COR-L47 (cell line): ENCODE measurements at regions not wholly inside any gene's neighbourhood (a gene's known extent, or its start where the extent isn't known, plus 50 kb on each side); places are given as distances from the start of the nearest gene placed in this dataset.
"Not testable (repeated sequence)": the region's sequence is repeated elsewhere in the genome, so short reads cannot be mapped to it uniquely, and the experiment has no call there.

Experiments used
- DNase-seq: peaks from one replicate; lab custom pipeline; 2025; lab: John Stamatoyannopoulos, UW

DNA sequence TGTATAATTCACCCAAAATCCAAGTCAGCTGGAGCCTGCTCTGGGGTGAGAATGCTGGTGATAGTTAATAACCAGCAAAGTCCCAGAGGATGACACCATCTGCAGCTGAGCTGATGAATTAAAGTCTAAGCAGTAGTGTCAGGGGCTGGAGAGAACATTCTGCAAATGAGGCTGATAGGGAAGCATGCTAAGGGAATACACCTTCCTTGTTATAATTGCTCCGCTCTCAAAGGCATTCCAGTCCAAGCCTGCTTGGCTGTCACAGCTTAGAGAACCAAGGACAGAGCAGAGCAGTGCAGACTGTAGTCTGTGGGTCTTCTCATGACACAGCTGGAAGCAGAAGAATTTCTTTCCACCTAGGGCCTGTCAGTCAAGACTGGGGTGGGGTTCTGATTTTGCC is 283.1 kb downstream of the SIPA1L2 start:
- no peak for DNase-seq

DNA sequence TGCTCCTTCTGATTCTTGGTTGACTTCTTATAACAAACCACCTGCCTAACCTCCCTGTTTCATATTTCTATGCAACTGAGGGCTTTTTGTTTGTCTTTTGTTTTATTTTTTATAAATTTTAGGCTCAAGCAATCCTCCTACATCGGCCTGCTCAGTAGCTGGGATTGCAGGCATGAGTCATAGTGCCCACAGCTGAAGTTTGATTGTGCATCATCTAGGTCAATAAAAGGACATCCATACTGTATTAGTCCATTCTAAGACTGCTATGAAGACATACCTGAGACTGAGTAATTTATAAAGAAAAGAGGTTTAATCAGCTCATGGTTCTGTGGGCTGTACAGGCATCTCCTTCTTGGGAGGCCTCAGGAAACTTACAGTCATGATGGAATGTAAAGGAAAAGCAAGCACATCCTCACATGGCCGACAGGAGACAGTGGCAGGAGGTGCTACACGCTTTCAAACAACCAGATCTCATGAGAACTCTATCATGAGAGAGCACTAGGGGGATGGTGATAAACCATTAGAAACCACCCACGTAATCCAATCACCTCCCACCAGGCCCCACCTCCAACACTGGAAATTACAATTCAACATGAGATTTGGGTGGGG is 285.0 kb downstream of the SIPA1L2 start:
- DNase-seq = no peak

DNA sequence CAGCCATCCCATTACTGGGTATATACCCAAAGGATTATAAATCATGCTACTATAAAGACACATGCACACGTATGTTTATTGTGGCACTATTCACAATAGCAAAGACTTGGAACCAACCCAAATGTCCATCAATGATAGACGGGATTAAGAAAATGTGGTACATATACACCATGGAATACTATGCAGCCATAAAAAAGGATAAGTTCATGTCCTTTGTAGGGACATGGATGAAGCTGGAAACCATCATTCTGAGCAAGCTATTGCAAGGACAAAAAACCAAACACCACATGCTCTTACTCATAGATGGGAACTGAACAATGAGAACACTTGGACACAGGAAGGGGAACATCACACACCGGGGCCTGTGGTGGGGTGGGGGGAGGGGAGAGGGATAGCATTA is 285.7 kb downstream of the SIPA1L2 start:
- not testable (repeated sequence) for DNase-seq

DNA sequence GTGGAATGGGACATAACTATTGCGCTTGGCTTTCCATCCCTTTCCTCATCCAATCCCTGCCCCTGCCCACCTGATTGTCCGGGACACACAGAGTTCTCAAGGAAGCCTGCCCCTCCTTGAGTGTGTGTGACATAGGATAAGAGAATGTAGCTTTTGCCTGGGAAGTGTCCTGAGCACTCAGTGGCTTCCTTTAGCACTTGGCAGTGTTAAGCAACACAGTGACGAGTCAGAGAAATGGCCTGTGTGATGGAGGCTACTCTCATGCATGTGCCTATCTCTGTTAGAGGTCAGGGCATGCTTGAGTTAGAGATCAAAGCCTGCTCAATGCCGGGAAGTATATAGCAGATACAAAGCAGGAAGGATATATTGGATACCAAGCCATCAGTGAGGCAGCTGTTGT is 289.5 kb downstream of the SIPA1L2 start:
- DNase-seq = no peak

DNA sequence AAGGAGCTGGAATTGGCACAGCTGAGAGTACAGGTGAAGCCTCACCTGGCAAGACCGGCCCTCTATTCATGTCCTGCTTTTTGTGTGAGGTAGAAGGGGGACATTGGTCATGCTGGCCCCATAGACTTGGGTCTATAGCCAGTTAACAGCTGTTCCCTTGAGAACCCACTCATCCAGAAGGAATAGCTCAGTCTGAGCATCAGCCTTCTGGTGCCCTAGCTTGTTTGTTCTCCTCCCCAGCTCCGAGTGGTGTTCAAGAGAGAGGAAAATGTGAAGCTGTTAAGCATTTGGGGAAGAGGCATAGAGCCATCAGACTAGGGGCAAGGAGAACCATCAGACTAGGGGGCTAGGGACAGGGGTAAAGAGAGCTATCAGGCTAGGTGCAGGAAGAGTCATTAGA is 290.9 kb downstream of the SIPA1L2 start:
- no peak for DNase-seq

DNA sequence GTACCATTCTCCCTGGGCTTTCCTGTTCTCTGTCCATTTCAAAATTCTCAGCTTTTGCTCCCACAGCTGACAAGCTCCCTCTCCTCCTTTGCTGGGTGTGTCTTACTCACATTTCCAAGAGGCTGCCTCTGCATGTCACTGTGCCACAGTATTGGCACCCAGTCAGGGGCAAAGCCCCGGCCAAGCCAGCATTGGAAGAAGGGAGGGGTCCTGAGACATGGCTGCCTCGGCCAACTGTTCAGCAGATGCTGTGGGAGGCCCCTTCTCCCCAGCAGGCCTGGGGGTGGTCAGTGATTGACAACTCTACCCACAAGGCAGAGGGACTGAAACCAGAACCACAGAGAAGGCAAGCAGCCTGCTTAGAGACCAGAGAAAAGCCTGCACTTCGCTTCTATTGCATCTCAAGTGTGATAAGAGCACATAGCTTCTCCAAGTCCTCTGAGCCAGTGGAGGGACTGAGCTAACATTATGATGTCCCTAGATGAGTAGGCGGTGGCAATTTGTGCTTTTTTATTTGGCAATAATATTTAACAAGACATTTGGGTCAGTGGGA is 294.1 kb downstream of the SIPA1L2 start:
- no peak for DNase-seq

DNA sequence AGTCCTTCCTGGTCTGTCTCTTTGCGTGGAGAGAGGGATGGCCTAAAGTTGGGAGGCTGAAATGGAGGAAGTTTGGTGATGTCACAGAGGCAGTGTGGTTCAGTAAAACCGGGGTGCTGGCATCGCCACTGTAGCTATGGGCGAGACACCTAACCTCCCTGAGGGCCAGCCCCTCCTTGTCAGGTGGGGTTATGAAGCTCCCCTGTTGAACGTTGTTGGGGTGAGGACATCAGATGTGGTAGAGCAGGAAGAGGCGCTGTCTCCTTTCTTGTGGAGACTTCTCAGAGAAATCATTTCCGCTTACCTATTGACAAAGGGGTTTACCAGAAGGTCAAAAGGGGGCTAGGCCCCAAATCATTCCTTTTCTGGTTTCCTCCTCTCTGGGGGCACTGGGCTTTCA is 294.7 kb downstream of the SIPA1L2 start:
- DNase-seq = no peak

DNA sequence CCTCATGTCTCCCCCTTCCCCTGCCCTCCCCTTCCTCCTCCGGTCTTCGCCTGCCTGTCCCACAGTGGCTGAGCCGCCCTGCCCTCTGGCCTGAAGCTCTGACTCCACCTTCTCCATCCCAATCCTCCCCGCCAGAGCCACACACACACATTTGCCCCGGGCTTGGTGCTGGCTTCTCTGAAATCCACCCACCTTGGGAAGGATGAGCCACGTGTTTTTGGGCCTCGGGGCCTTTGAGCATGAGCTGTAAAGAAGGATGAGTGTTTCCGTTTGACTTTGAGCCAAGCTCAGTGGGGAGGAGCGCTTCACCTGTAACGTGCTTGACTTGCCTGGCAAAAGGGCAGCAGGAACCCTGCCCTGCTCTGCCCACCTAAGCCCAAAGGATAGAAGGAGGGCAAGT is 295.1 kb downstream of the SIPA1L2 start:
- DNase-seq = no peak

DNA sequence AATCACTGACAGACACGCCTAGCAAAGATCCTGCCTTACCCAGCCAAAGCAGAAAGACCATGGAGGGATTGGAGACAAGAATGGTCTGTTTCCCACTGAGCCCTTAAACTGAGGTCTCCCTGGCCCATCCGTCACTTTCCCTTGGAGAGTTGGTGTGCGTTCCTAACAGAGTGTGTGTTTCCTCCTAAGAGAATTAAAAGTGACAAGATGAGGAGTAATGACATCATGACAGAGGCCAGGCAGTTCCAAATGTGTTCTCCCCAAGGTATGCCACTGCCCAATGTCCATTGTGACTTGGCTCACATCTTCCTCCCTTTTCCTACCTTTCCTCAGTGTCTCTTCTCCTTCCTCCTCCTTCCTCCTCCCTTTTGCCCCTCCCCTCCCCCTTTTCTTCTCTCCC is 295.7 kb downstream of the SIPA1L2 start:
- no peak for DNase-seq

DNA sequence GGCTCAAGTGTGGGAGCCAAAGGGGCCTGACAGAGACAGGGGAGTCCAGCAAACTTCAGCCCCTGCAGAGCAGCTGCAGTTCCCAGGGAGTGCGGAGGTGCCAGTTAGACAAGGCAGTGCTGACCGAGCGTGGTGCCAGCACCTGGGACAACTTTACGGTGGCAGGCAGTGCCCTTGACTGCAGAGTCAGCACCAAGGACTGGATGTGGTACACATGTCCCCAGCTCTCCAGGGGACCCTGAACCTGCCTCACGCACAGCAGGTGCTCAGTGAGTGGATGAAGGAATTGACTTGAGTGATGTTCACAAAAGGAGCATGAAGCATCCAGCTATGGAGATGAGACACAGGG is 296.5 kb downstream of the SIPA1L2 start:
- DNase-seq = no peak

DNA sequence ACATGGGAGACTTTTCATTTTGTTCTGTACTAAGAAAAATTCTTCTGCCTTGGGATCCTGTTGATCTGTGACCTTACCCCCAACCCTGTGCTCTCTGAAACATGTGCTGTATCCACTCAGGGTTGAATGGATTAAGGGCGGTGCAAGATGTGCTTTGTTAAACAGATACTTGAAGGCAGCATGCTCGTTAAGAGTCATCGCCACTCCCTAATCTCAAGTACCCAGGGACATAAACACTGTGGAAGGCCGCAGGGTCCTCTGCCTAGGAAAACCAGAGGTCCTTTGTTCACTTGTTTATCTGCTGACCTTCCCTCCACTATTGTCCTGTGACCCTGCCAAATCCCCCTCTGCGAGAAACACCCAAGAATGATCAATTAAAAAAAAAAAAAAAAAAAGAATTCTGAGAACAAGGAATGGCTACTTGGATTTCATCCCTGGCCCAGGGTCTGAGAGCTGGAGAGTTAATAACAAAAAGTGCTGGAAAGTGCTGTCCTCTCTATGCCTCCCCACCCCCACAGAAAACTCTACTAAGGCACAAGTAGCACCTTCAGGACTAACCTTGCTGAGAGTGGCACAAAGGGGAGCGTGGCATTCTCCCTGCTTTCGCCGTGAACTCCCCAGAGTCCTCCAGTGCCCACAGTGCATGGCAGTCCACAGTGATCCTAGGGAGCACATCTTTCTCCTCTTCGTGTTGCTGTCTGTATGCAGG is 297.1 kb downstream of the SIPA1L2 start:
- not testable (repeated sequence) for DNase-seq

DNA sequence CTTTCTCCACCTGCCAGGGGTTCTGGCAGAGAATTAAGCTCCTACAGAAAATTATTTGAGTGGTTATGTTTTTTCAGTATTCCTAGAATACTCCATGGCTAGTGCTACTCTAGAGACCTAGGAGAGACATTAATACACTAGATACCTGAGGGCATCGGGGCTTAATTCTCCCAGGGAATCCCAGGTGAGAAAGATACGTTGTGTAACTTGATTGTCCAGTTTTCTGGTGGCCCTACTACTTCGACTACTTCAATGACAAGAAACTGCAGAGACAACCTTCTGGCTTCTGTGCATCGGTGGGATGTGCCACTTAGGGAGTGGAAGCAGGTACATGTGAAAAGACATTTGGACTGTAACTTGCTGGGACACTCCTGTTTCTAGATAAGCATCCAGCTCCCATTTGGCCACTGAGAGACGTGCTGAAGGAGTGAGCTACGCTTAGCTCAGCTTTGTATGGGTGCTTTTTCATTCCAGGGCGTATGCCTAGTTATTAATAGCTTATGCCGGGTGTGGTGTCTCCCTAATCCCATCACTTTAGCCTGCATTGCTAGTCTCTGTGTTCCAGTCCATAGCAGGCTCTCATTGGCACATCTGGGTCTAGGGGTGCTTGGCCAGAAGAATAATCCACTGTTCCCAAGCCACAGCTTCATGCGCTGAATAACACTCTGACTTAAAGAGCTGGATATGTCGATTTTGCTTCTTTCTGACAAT is 300.7 kb downstream of the SIPA1L2 start:
- DNase-seq = no peak

DNA sequence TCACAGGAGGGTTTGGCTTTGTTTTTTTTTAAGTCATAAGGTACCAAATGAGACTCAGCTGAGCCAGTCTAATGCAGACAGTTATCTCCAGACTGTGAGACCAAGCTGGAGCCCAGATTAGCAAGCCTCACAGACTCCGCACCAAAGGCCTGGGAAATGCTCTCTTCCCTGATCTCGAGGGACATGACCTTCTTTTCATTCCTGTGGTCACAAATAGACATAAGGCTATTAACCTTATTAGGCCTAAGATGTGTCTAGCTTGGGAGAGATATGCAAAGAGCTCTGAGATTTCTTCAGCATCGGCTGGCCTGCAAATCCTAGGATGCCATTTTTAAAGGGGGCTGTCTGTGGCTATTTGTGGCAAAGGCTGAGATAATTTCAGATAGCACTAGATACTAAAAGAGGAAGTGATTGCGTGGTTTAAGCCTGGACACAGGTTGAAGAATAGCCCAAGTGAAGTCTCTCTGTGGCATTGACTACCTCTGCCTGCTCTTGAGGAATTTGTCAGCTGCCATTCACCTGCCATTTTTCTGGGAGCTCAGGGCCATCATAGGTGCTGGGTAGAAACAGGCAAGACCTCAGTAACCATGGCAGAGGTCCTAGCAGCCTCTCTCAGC is 301.3 kb downstream of the SIPA1L2 start:
- DNase-seq = no peak

DNA sequence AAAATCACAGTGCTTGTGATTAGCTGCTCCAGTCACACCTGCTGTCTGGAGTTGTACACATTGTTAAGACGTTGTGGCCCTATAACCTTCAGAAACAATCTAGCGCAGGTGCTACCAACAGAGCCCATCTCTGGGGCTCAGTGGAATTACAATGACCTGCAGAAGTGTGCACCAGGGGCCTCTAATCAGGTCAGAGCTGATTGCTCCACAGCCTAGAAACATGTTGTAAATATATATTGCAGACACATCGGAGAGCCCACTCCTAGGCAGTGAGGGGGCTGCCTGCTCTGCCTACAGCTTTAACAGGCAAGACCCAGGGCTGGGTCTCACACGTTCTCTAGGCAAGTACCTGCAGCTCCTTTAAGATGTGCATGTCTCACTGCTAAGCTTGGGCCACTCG is 302.0 kb downstream of the SIPA1L2 start:
- DNase-seq = peak; percentile 49

DNA sequence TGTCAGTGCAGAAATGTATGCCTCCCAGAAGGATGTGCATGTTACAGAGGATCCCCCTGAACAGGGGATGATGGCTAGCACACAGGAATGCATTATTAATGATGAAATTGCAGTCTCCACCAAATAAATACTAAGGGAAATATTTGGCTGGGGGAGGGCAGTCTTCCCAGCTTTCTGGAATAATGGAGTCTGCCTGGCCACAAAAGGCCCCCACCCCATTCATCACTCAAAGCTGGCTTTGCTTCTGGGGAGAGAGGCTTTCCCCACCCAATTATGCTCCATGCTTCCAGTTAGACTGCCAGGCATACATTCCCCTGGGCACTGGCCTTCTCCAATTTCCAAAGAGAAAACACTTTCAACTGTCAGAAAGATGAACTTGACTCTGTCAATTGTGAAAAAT is 302.7 kb downstream of the SIPA1L2 start:
- DNase-seq = no peak

DNA sequence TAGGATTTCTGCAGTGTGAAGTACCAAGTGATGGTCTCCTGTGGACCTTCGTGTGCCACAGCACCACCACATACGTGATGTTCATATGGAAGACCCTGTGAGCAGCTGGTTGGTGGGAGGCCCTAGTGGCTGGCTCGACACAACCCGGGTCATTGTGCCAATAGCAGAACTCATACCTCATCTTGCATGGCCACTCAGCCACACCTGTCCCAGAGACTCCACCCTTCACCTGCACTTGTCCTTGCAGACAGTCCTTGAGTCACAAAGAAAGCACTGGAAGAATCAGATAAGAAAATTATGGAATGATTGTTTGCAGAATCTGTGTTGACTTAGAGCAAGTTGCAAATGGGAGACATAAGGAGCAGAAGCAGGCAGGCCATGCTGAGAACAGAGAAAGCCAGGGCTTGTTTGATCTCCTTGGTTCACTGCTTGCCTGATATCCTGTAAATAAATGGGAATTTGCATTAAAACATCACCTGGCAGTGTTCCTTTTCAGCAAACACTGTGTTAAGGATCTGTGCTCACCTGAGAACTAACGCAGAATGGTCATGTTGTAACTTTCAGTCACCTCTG is 307.7 kb downstream of the SIPA1L2 start:
- DNase-seq = no peak

DNA sequence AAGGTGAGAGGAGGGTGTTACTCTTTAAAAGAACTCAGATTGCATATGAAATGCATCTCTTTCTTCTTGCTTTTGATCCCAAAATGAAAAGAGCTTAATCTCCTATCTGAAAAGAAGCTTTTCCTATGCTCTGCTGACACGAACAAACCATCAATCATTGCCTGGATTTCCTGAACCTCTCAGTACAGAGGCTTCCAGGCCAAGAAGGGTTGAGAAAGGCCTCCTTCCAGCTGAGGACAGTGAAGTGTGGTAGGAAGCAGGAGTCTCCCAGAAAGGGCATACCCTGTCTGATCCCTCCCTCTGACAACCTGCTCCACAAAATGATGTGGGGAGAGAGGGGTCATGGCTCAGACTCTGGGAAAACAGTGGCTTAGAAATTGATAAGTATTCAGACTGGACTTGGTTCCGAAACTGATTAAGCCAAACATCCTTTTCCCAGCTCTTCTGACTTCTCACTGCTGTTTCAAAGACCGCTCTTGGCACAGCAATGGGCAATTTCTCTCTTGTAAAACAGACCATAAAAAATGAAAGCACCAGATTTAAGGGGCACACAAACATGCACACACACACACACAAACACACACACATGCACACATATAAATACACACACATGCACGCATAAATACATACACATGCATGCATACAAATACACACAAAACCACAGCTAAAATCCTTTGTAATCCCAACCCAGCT is 310.3 kb downstream of the SIPA1L2 start:
- no peak for DNase-seq

DNA sequence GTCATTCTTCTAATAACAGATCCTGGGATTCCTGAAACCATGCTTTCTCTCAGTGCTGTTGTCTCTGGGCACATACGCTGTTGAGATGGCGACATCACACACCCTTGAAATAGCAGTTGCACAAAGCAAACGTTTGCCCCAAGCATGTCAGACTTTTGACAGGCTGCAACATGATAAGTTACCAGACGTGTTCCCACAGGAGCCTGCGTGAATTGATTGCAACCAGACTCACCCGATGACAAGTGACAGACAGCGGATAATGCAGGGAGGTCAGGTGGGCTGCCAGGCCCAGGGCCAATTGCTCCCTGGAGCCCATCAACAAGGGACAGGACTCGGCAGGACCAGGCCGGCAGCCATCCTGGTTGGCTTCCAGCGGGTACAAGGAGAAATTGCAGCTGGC is 310.9 kb downstream of the SIPA1L2 start:
- DNase-seq = no peak

DNA sequence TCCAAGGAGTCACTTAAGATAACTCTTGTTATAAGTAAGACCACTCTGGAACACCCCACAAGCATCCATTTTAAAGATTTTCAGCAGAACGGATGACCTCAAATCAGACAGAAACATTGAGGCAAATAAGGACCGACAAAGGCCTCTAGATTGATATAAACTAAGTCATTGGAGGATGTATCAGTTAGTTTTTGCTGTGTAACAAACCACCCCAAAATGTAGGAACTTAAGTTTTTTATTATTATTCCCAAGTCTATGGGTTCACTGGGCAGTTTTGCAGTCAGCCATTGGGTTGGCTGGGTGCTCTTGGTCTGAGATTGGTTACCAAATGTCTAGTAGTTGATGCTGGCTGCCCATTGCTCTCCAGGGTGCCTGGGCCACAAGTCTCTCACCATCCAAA is 311.8 kb downstream of the SIPA1L2 start:
- DNase-seq = no peak

DNA sequence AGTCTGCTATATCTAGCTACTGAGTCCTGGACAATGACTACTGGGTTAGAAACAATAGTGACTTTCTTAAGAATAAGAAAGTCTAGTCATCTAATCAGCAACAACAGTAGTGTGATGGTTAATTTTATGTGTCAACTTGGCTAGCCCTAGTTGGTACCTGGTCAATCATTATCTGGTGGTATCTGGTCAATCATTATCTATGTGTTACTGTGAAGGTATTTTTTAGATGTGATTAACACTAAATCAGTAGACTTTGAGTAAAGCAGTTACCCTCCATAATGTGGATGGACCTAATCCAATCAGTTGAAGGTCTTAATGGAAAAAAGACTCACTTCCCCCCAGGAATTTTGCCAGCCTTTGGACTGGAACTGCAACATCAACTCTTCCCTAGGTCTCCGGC is 312.6 kb downstream of the SIPA1L2 start:
- no peak for DNase-seq

DNA sequence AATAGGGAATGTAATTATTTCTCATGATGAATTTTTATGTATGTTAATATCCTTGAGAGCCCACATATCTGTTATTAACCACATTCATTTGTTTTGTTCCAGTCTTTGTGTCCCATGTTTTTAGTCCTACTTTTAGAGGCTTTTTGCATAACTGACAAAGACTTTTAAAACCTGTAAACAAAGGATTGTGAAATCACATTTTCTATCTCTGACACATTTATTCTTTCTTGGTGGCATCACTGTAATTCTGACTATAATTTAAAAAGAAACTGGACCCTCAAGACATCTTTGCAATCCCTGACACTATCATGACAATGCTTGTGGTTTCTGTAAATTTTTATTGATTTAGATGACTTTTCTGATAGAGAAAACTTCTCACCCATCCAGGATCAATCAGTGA is 313.1 kb downstream of the SIPA1L2 start:
- no peak for DNase-seq

DNA sequence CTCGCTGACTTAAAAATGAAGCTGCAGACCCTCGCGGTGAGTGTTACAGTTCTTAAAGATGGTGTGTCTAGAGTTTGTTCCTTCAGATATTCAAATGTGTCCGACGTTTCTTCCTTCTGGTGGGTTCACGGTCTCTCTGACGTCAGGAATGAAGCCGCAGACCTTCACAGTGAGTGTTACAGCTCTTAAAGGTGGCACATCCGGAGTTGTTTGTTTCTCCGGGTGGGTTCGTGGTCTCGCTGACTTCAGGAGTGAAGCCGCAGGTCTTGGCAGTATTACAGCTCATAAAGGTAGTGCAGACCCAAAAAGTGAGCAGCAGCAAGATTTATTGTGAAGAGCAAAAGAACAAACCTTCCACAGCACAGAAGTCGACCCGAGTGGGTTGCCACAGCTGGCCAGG is 316.1 kb downstream of the SIPA1L2 start:
- not testable (repeated sequence) for DNase-seq
